Heart right ventricle (tissue), 16 donors: ENCODE measurements at regions not wholly inside any gene's neighbourhood (a gene's known extent, or its start where the extent isn't known, plus 50 kb on each side); places are given as distances from the start of the nearest gene placed in this dataset.

ENCODE experiments used
- ATAC-seq, 8 donors: fragments of 200-7000 bp; cut with Tn5 transposase; one replicate each; pipeline ENCODE4 v1.9.1; 2020; ENCODE audit warnings: mild to moderate bottlenecking in 8 of 8, moderate library complexity in 8 of 8, moderate number of reproducible peaks in 1 of 8
- DNase-seq, 2 donors: peaks; one replicate each; pipeline ENCODE4 v3.0.0-alpha.2; 2020
- H3K27ac ChIP-seq, 10 donors: fragments of 200-600 bp; sonication (generic) in 2 of 10; one replicate each; pipeline versions ENCODE4 v1.5.0 to v1.8.0; 2020 to 2022; ENCODE audit warnings: mild to moderate bottlenecking in 3 of 10
- H3K27me3 ChIP-seq, 7 donors: fragments of 200-600 bp; one replicate each; pipeline ENCODE4 v1.8.0; 2021 to 2022; ENCODE audit warnings: mild to moderate bottlenecking in 2 of 7
- H3K36me3 ChIP-seq, 9 donors: fragments of 200-600 bp; sonication (generic) in 1 of 9; one replicate each; pipeline versions ENCODE4 v1.5.0 to v1.8.0; 2020 to 2022; ENCODE audit warnings: mild to moderate bottlenecking in 2 of 9
- H3K4me1 ChIP-seq, 9 donors: fragments of 200-600 bp; sonication (generic) in 1 of 9; one replicate each; pipeline versions ENCODE4 v1.5.0 to v1.8.0; 2020 to 2022; ENCODE audit warnings: mild to moderate bottlenecking in 4 of 9
- H3K4me3 ChIP-seq, 10 donors: fragments of 200-600 bp; sonication (generic) in 2 of 10; one replicate each; pipeline versions ENCODE4 v1.5.0 to v1.8.0; 2020 to 2022; ENCODE audit warnings: mild to moderate bottlenecking in 7 of 10, moderate library complexity in 2 of 10
- H3K9me3 ChIP-seq, 11 donors: fragments of 200-600 bp in 10 of 11; sonication (generic) in 2 of 11; one replicate each; pipeline versions ENCODE4 v1.5.0 to v1.8.0; 2013 to 2022; ENCODE audit warnings: mild to moderate bottlenecking in 2 of 11, control low read depth in 1 of 11, moderate library complexity in 1 of 11
- WGBS, 2 donors: extraction: QIAGEN DNeasy Blood & Tissue Kit; methylation state at CpG; one replicate each; pipeline ENCODE4 v1.1.7; 2013; ENCODE audit warnings: inconsistent platforms in 1 of 2; 5-methylcytosine and 5-hydroxymethylcytosine counted together
- intact Hi-C, 10 donors: fragments of 100-400 bp; cut with DNase I; formaldehyde crosslinking; loops; one replicate each; pipeline versions ENCODE4 v1.11.1 to v1.14.2; 2022
- TF ChIP-seq, protein P1 (sequence below), 9 donors: fragments of 200-600 bp; sonication (generic) in 2 of 9; IDR thresholded peaks; one replicate each; pipeline versions ENCODE4 v1.5.0 to v1.8.0; 2021 to 2022; ENCODE audit warnings: antibody characterized with exemption in 9 of 9, mild to moderate bottlenecking in 5 of 9, moderate library complexity in 1 of 9
- donor health status: Arrhythmogenic right ventricular cardiomyopathy.
- donor health status: ischemic (EF 13 %, LVEDD 7.1; RV severe dilation, severe dysfunction).
- donor health status: healthy with polysubstance abuse.
- donor health status: DM: no; HTN: yes; CAD: no.
- donor health status: DM: no; HTN: no; CAD: no.
- donor health status: ischemic (EF 25% LVEDD 6.9; RV normal size, moderate dysfunction).
- donor health status: ischemic (EF 25% LVEDD 5.7; RV mildly dilated, moderate dysfunction).
- donor health status: healthy.
- donor health status: DM: yes; HTN: yes; CAD: no.
- donor health status: Ischemic cardiomyopathy.
- donor health status: ischemic (EF 35%, LVEDD 5.7; RV mildly dilated, moderate dysfunction).
- donor health status: nonischemic (EF 11% LVEDD 7.7; RV severe dilation, severe dysfunction).
- donor health status: DM: yes; HTN: yes; CAD: no.
- donor health status: PGD.
- donor health status: ischemic (EF 29% LVEDD 5.4; RV normal size, mild dysfunction).
- donor health status: nonischemic (EF 23%, LVEDD 6.1; RV moderate dilation, normal function).

DNA sequence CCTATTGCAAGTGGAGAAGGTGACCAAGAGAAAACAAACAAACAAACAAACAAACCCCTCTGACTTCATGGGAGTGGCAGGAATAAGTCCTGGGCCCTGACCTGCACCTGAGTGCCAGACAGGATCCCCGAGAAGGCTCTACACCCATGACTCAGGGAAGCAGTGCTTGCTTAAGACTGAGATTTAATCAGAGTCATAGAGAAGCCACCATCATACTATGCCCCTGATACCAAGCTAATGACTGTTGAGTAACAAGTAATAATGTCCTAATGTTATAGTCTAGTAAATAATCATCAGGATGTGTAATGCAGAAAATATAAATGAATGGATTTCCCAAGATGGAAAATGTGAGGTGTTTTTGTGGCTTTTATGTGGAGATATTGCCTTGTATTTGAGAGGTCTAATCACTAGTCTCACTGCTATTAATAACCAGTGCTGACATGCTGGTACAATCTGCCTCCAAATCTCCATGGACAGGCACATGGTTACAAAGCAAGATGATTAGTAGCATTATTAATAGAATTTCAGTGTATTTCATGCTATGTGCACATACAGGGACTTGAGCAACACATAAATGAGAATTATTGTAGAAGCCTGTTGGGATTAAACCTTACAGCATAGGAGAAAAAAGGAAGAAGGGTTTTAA, 1290.9 kb downstream of the MRPL39 start:
- intact Hi-C loops: no loop called here
- TF ChIP-seq, protein P1, sequence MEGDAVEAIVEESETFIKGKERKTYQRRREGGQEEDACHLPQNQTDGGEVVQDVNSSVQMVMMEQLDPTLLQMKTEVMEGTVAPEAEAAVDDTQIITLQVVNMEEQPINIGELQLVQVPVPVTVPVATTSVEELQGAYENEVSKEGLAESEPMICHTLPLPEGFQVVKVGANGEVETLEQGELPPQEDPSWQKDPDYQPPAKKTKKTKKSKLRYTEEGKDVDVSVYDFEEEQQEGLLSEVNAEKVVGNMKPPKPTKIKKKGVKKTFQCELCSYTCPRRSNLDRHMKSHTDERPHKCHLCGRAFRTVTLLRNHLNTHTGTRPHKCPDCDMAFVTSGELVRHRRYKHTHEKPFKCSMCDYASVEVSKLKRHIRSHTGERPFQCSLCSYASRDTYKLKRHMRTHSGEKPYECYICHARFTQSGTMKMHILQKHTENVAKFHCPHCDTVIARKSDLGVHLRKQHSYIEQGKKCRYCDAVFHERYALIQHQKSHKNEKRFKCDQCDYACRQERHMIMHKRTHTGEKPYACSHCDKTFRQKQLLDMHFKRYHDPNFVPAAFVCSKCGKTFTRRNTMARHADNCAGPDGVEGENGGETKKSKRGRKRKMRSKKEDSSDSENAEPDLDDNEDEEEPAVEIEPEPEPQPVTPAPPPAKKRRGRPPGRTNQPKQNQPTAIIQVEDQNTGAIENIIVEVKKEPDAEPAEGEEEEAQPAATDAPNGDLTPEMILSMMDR (IDR thresholded peaks at IDR 0.05): no peak

DNA sequence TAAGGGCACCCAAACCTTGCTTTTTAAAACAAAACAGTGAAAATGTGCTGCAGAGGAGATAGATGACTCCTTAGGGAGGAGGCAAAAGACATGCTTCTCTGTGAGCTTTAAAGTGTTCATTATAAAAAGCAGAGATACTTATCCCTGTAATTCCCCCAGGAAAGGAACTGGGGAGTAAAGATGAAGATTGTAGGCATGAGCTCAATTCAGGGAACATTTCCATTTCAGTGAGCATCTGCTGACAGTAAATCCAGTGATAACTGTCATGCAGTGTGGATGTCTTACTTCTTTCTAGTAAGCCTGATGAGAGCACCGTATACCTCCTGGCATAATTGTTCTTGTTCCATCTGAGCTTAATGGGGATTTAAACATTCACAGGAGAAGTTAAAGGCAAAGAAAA, 1296.5 kb downstream of the MRPL39 start:
- Histone ChIP-seq H3K27me3 (no peaks in the 10 kb centered on the region), H3K9me3 (peaks cover 0 to 17% (median 0%) of the 10 kb centered on the region in 11 donors), H3K36me3 (no peaks in the 10 kb centered on the region), H3K4me3 (no peak overlapping the region), H3K4me1 (no peaks in the 10 kb centered on the region), H3K27ac (no peak overlapping the region)
- TF ChIP-seq, protein P1 (IDR thresholded peaks at IDR 0.05): no peak
- no peak for DNase-seq
- WGBS, 2 donors: 64 to 80% methylated on average over 1 of the region's 1 CpG
- ATAC-seq: no peak
- intact Hi-C loops: no loop called here

More for the DNA sequence above, 1290.9 kb downstream of the MRPL39 start:
- Histone ChIP-seq H3K4me1 (no peaks in the 10 kb centered on the region), H3K9me3 (peaks cover 0 to 7% (median 0%) of the 10 kb centered on the region in 11 donors), H3K27me3 (no peaks in the 10 kb centered on the region), H3K4me3 (no peak overlapping the region), H3K36me3 (no peaks in the 10 kb centered on the region), H3K27ac (no peak overlapping the region)
- no peak for ATAC-seq
- no peak for DNase-seq
- WGBS, 2 donors: 0 to 76% methylated on average over 1 of the region's 1 CpG

DNA sequence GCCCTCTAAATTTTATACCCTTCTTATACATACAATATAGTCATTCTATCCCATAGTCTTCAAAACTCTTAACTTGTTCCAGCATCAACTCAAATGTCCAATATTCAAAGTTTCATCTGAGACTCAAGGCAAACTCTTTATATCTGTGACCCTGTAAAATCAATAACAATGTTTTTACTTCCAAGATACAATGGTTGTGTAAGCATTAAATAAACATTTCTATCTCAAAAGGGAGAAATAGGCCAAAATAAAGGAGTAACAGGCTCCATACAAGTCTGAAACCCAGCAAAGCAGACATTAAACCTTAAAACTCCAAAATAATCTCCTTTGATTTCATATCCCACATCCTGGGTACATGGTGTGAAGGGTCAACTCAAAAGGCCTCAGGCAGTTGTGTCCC, 1299.1 kb downstream of the MRPL39 start:
- ATAC-seq (no peak), DNase-seq (no peak)
- Histone ChIP-seq H3K36me3 (no peaks in the 10 kb centered on the region), H3K9me3 (peaks cover 0 to 21% (median 0%) of the 10 kb centered on the region in 11 donors), H3K4me3 (no peak overlapping the region), H3K27me3 (no peaks in the 10 kb centered on the region), H3K4me1 (no peaks in the 10 kb centered on the region), H3K27ac (no peak overlapping the region)
- intact Hi-C loops: no loop called here
- TF ChIP-seq, protein P1 (IDR thresholded peaks at IDR 0.05): no peak

GRCh38 chr21:24302400-24302799, 1304.9 kb downstream of the MRPL39 start:
- TF ChIP-seq, protein P1 (IDR thresholded peaks at IDR 0.05): no peak
- H3K4me3 ChIP-seq: no peak overlapping the region
- intact Hi-C loops: no loop called here
- no peaks in the 10 kb centered on the region for H3K4me1 ChIP-seq
- no peak for DNase-seq
- no peak for ATAC-seq
- no peak overlapping the region for H3K27ac ChIP-seq
- peaks cover 0 to 6% (median 0%) of the 10 kb centered on the region in 11 donors for H3K9me3 ChIP-seq
- H3K36me3 ChIP-seq: no peaks in the 10 kb centered on the region
- H3K27me3 ChIP-seq: no peaks in the 10 kb centered on the region
